Left lung (tissue), 4 donors: ENCODE measurements at regions not wholly inside any gene's neighbourhood (a gene's known extent, or its start where the extent isn't known, plus 50 kb on each side); places are given as distances from the start of the nearest gene placed in this dataset.

Experiments used
- ATAC-seq: fragments of 200-7000 bp; cut with Tn5 transposase; one replicate; pipeline ENCODE4 v1.9.1; 2020; ENCODE audit warnings: moderate library complexity
- DNase-seq, 4 donors: peaks; one replicate each; pipeline ENCODE4 v3.0.0-alpha.2; 2013 to 2020
- H3K27ac ChIP-seq, 2 donors: fragments of 200-600 bp; sonication (generic) in 1 of 2; one replicate each; pipeline versions ENCODE4 v1.5.0 to v1.8.0; 2020 to 2021
- H3K27me3 ChIP-seq, 2 donors: fragments of 200-600 bp; sonication (generic) in 1 of 2; one replicate each; pipeline versions ENCODE4 v1.5.0 to v1.8.0; 2020 to 2021
- H3K36me3 ChIP-seq, 2 donors: fragments of 200-600 bp; sonication (generic) in 1 of 2; one replicate each; pipeline versions ENCODE4 v1.5.0 to v1.8.0; 2020 to 2021
- H3K4me1 ChIP-seq, 2 donors: fragments of 200-600 bp; one replicate each; pipeline ENCODE4 v1.8.0; 2021
- H3K4me3 ChIP-seq, 2 donors: fragments of 200-600 bp; sonication (generic) in 1 of 2; one replicate each; pipeline versions ENCODE4 v1.5.0 to v1.8.0; 2020 to 2021; ENCODE audit warnings: mild to moderate bottlenecking in 1 of 2
- H3K9me3 ChIP-seq, 2 donors: fragments of 200-600 bp; sonication (generic) in 1 of 2; one replicate each; pipeline versions ENCODE4 v1.5.0 to v1.8.0; 2020 to 2021
- CTCF ChIP-seq, 2 donors: fragments of 200-600 bp; sonication (generic) in 1 of 2; IDR thresholded peaks; one replicate each; pipeline versions ENCODE4 v1.5.0 to v1.8.0; 2021; ENCODE audit warnings: antibody characterized with exemption in 2 of 2
- intact Hi-C, 2 donors: fragments of 100-400 bp; cut with DNase I; formaldehyde crosslinking; loops; one replicate each; pipeline versions ENCODE4 v1.11.2 to v1.14.2; 2022
- donor health status: DM: no; HTN: yes; CAD: no.
- donor health status: DM: no; HTN: no; CAD: no.

GRCh38 chr4:152079079-152079478 is 318.3 kb upstream of the GATB start:
- Histone ChIP-seq H3K27me3 (no peaks in the 10 kb centered on the region), H3K9me3 (no peaks in the 10 kb centered on the region), H3K27ac (no peak overlapping the region), H3K4me3 (no peak overlapping the region), H3K36me3 (no peaks in the 10 kb centered on the region), H3K4me1 (peaks cover 0 to 2% of the 10 kb centered on the region in 2 donors)
- ATAC-seq = no peak
- no peak for TF ChIP-seq CTCF (IDR thresholded peaks at IDR 0.05)
- intact Hi-C loops = no loop called here
- no peak for DNase-seq

- no peak for TF ChIP-seq CTCF (IDR thresholded peaks at IDR 0.05)
- ATAC-seq = no peak
Measured at GRCh38 chr4:152077582-152077981, 316.8 kb upstream of the GATB start.

GRCh38 chr4:152075253-152075928 is 314.6 kb upstream of the GATB start:
- ATAC-seq = no peak
- H3K4me3 ChIP-seq = no peak overlapping the region
- H3K36me3 ChIP-seq = no peaks in the 10 kb centered on the region
- intact Hi-C loops = no loop called here
- no peaks in the 10 kb centered on the region for H3K9me3 ChIP-seq
- peaks cover 4 to 9% of the 10 kb centered on the region in 2 donors for H3K4me1 ChIP-seq
- TF ChIP-seq CTCF (IDR thresholded peaks at IDR 0.05) = no peak
- no peaks in the 10 kb centered on the region for H3K27me3 ChIP-seq
- DNase-seq = no peak
- no peak overlapping the region for H3K27ac ChIP-seq

More at GRCh38 chr4:152077582-152077981, 316.8 kb upstream of the GATB start:
- no peak overlapping the region for H3K27ac ChIP-seq
- intact Hi-C loops = no loop called here
- no peaks in the 10 kb centered on the region for H3K9me3 ChIP-seq
- H3K4me1 ChIP-seq = peaks cover 4 to 5% of the 10 kb centered on the region in 2 donors
- DNase-seq = no peak
- H3K4me3 ChIP-seq = no peak overlapping the region
- H3K36me3 ChIP-seq = no peaks in the 10 kb centered on the region
- H3K27me3 ChIP-seq = no peaks in the 10 kb centered on the region

GRCh38 chr4:152074573-152074972 is 313.8 kb upstream of the GATB start:
- Histone ChIP-seq H3K9me3 (no peaks in the 10 kb centered on the region), H3K36me3 (no peaks in the 10 kb centered on the region), H3K4me3 (no peak overlapping the region), H3K4me1 (peaks cover 4 to 9% of the 10 kb centered on the region in 2 donors), H3K27ac (no peak overlapping the region), H3K27me3 (no peaks in the 10 kb centered on the region)
- no peak for ATAC-seq
- no peak for DNase-seq
- no peak for TF ChIP-seq CTCF (IDR thresholded peaks at IDR 0.05)
- intact Hi-C loops = no loop called here

- Histone ChIP-seq H3K36me3 (no peaks in the 10 kb centered on the region), H3K27ac (no peak overlapping the region), H3K27me3 (no peaks in the 10 kb centered on the region), H3K4me1 (peaks cover 4 to 9% of the 10 kb centered on the region in 2 donors), H3K9me3 (no peaks in the 10 kb centered on the region), H3K4me3 (no peak overlapping the region)
- ATAC-seq (peak; percentile 5), DNase-seq (no peak)
- no peak for TF ChIP-seq CTCF (IDR thresholded peaks at IDR 0.05)
- intact Hi-C loops = no loop called here
Measured at GRCh38 chr4:152074088-152074437, 313.3 kb upstream of the GATB start.
